ENCODE measurements at regions not wholly inside any gene's neighbourhood (a gene's known extent, or its start where the extent isn't known, plus 50 kb on each side); places are given as distances from the start of the nearest gene placed in this dataset.

DNA sequence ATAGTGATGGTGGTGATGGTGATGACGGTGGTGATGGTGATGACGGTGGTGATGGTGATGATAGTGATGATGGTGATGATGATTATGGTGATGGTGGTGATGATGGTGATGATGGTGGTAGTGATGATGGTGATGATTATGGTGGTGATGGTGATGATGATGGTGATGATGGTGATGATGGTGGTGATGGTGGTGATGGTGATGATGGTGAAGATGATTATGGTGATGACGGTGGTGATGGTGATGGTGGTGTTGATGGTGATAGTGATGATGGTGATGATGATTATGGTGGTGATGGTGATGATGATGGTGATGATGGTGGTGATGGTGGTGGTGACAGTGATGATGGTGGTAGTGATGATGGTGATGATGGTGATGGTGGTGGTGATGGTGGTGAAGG is 149.2 kb upstream of the IRX1 start:
- no peak for TF ChIP-seq POLR2A (IDR thresholded peaks at IDR 0.05)
- TF ChIP-seq, protein P1, sequence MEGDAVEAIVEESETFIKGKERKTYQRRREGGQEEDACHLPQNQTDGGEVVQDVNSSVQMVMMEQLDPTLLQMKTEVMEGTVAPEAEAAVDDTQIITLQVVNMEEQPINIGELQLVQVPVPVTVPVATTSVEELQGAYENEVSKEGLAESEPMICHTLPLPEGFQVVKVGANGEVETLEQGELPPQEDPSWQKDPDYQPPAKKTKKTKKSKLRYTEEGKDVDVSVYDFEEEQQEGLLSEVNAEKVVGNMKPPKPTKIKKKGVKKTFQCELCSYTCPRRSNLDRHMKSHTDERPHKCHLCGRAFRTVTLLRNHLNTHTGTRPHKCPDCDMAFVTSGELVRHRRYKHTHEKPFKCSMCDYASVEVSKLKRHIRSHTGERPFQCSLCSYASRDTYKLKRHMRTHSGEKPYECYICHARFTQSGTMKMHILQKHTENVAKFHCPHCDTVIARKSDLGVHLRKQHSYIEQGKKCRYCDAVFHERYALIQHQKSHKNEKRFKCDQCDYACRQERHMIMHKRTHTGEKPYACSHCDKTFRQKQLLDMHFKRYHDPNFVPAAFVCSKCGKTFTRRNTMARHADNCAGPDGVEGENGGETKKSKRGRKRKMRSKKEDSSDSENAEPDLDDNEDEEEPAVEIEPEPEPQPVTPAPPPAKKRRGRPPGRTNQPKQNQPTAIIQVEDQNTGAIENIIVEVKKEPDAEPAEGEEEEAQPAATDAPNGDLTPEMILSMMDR (IDR thresholded peaks at IDR 0.05) = no peak
- TF ChIP-seq POLR2AphosphoS5 (IDR thresholded peaks at IDR 0.05) = no peak
